Mesodermal cell (in vitro differentiated cells): ENCODE measurements at regions not wholly inside any gene's neighbourhood (a gene's known extent, or its start where the extent isn't known, plus 50 kb on each side); places are given as distances from the start of the nearest gene placed in this dataset.

ENCODE experiments used
- H3K27ac ChIP-seq: 2 replicates; pipeline ENCODE4 v1.7.0; 2013; ENCODE audit warnings: mild to moderate bottlenecking, low read depth, low read length, moderate library complexity; ENCODE audit not compliant: severe bottlenecking
- H3K36me3 ChIP-seq: 2 replicates; pipeline ENCODE4 v1.7.1; 2013; ENCODE audit warnings: mild to moderate bottlenecking, low read length, moderate library complexity; ENCODE audit not compliant: control insufficient read depth, insufficient read depth
- H3K4me1 ChIP-seq: one replicate; pipeline ENCODE4 v1.7.1; 2013; ENCODE audit warnings: mild to moderate bottlenecking, low read length; ENCODE audit not compliant: insufficient read depth, control insufficient read depth, poor library complexity, severe bottlenecking
- H3K4me3 ChIP-seq: 2 replicates; pipeline ENCODE4 v1.7.0; 2013; ENCODE audit warnings: low read length, control low read depth, mild to moderate bottlenecking; ENCODE audit not compliant: insufficient read depth, poor library complexity, severe bottlenecking; ENCODE audit errors: extremely low read depth
- H3K9me3 ChIP-seq: 2 replicates; pipeline ENCODE4 v1.7.1; 2013; ENCODE audit warnings: mild to moderate bottlenecking, low read length, moderate library complexity; ENCODE audit not compliant: control insufficient read depth
- WGBS, 2 experiments: methylation state at CpG; one replicate each; pipeline ENCODE4 v1.1.5; 2013; ENCODE audit warnings: missing lambda C conversion rate in 2 of 2; ENCODE audit not compliant: insufficient coverage in 2 of 2; 5-methylcytosine and 5-hydroxymethylcytosine counted together

DNA sequence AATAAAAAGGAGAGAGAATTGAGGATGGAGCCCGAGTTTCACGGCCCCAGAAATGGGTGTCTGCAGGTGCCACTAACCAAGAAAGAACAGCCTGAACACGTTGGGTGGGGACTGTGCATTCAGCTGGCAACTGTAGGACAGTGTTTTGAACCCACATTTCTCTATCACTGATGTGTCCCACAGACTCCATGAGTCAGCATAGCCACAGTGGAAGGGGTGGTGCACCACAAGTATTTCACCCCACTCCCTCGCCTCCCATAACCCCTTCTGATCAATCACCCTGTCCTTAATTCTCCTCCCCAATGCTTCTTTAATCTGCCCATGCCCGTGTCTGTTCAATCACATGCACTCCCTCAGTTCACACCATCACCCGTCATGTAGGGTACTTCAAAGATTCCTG, 291.5 kb downstream of the ZNF516 start:
- no peaks in the 10 kb centered on the region for H3K36me3 ChIP-seq
- H3K9me3 ChIP-seq: no peaks in the 10 kb centered on the region
- 86 to 91% methylated on average over 5 to 6 of the region's 6 CpGs for WGBS, 2 experiments
- H3K4me1 ChIP-seq: no peaks in the 10 kb centered on the region
- no peak overlapping the region for H3K4me3 ChIP-seq
- H3K27ac ChIP-seq: no peak overlapping the region

DNA sequence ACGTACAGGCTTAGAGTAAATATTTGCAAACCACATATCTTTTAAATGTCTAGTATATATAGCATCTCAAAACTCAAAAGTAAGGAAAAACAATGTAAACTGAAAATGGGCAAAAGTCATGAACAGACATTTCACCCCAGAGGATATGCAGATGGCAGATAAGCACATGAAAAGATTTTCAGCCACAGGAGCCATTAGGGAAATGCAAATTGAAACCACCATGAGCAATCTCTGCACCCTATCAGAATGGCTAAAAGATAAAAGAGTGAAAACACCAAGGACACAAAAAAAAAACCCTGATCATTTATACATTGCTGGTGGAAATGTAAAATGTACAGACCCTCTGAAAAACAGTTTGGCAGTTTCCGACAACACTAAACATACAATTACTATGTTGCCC, 292.7 kb downstream of the ZNF516 start:
- no peaks in the 10 kb centered on the region for H3K36me3 ChIP-seq
- no peaks in the 10 kb centered on the region for H3K9me3 ChIP-seq
- H3K4me3 ChIP-seq: no peak overlapping the region
- no peaks in the 10 kb centered on the region for H3K4me1 ChIP-seq
- no peak overlapping the region for H3K27ac ChIP-seq
- 83 to 86% methylated on average over 1 of the region's 2 CpGs for WGBS, 2 experiments

- no CpG with 5 or more reads among the region's 1 CpG for WGBS, 2 experiments
- H3K36me3 ChIP-seq: no peaks in the 10 kb centered on the region
- H3K4me3 ChIP-seq: no peak overlapping the region
- no peak overlapping the region for H3K27ac ChIP-seq
- H3K4me1 ChIP-seq: no peaks in the 10 kb centered on the region
- H3K9me3 ChIP-seq: no peaks in the 10 kb centered on the region
Measured at GRCh38 chr18:76195601-76196000, 299.4 kb downstream of the ZNF516 start.

DNA sequence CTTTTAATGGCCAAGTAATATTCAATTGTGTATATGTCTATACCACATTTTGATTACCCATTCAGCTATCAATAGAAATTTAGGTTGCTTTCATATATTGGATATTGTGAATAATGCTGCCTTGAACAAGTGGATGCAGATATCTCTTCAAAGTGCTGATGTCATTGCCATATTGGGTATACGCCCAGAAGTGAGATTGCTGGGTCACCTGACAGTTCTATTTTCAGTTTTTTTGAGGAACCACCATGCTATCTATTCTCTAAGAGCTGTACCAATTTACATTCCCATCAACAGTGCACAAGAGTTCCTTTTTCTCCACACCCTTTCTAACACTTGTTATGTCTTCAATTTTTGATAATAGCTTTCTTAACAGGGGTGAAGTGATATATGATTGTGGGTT, 306.9 kb downstream of the ZNF516 start:
- H3K4me1 ChIP-seq: no peaks in the 10 kb centered on the region
- H3K9me3 ChIP-seq: peaks cover 4% of the 10 kb centered on the region
- no peaks in the 10 kb centered on the region for H3K36me3 ChIP-seq
- no peak overlapping the region for H3K4me3 ChIP-seq
- H3K27ac ChIP-seq: no peak overlapping the region
- 80 to 100% methylated on average over 1 of the region's 1 CpG for WGBS, 2 experiments

GRCh38 chr18:76179257-76179656, 315.8 kb downstream of the ZNF516 start:
- WGBS, 2 experiments: 80 to 90% methylated on average over 2 of the region's 2 CpGs
- Histone ChIP-seq H3K36me3 (no peaks in the 10 kb centered on the region), H3K9me3 (no peaks in the 10 kb centered on the region), H3K4me1 (no peaks in the 10 kb centered on the region), H3K4me3 (no peak overlapping the region), H3K27ac (no peak overlapping the region)

GRCh38 chr18:76177160-76177559, 317.9 kb downstream of the ZNF516 start:
- Histone ChIP-seq H3K36me3 (no peaks in the 10 kb centered on the region), H3K4me3 (no peak overlapping the region), H3K27ac (no peak overlapping the region), H3K9me3 (no peaks in the 10 kb centered on the region), H3K4me1 (no peaks in the 10 kb centered on the region)
- WGBS, 2 experiments: no CpG with 5 or more reads among the region's 1 CpG

DNA sequence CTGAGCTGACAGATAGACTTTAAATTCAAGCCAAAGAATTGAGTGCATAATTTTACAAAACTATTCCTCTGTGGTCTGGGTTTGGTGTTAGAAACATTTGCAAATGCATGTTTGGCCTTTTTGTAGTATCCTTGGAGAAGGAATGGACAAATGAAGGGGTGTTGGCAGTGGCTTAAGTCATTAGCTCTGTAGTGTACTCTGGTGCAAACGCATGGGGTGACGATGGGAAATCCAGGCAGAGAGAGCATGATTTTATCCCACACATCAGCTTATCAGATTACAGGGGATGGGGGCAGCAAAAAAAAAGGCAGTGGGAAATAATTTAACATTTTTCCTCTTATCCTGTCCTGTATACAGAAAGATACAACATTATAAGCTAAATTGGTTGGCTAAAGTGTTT, 320.6 kb downstream of the ZNF516 start:
- Histone ChIP-seq H3K4me1 (no peaks in the 10 kb centered on the region), H3K27ac (no peak overlapping the region), H3K4me3 (no peak overlapping the region), H3K9me3 (no peaks in the 10 kb centered on the region), H3K36me3 (no peaks in the 10 kb centered on the region)
- no CpG with 5 or more reads among the region's 2 CpGs for WGBS, 2 experiments

GRCh38 chr18:76169733-76170132, 325.3 kb downstream of the ZNF516 start:
- Histone ChIP-seq H3K36me3 (no peaks in the 10 kb centered on the region), H3K4me3 (no peak overlapping the region), H3K27ac (no peak overlapping the region), H3K4me1 (no peaks in the 10 kb centered on the region), H3K9me3 (no peaks in the 10 kb centered on the region)
- WGBS, 2 experiments: 77 to 80% methylated on average over 2 of the region's 6 CpGs

DNA sequence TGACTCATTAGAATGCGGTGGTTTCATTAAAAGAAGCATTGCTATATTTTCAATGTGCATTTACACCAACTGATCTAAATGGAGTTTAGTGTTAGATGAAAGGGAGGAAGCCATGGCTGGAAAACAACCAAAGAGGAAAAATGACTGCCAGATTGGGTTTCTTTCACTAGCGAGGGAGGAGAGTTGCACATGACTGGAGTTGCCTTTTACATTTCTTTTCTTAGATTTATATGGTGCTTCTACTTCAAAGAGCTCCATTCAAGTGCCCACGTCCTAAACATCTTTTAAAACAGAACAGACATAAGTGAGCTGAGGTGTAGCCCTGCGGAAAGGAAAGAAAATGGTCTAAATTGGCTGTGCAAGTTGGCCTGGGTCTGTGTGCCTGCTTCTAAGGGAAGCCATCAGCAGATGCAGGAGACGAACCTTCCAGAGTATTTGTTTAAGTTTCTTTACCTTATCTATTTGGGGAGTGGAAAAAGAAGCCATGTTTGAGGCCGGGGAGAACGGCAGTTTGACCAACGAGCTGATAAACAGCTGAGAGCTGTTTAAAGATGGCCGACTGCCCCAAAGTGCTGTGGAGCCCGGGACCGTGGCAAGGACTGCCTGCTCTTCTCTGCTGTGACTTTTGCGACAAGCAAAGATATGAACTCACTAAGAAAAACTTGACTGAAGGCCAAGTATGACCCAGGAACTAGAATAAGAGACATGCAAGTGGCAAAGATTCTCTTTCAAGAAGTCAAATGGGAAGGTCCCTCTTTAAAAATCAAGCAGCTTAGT, 327.0 kb downstream of the ZNF516 start:
- 90 to 93% methylated on average over 8 to 9 of the region's 12 CpGs for WGBS, 2 experiments
- no peaks in the 10 kb centered on the region for H3K4me1 ChIP-seq
- no peak overlapping the region for H3K27ac ChIP-seq
- no peaks in the 10 kb centered on the region for H3K9me3 ChIP-seq
- no peaks in the 10 kb centered on the region for H3K36me3 ChIP-seq
- no peak overlapping the region for H3K4me3 ChIP-seq

- no peaks in the 10 kb centered on the region for H3K9me3 ChIP-seq
- H3K27ac ChIP-seq: no peak overlapping the region
- no peaks in the 10 kb centered on the region for H3K36me3 ChIP-seq
- 86 to 88% methylated on average over 3 to 6 of the region's 6 CpGs for WGBS, 2 experiments
- no peaks in the 10 kb centered on the region for H3K4me1 ChIP-seq
- no peak overlapping the region for H3K4me3 ChIP-seq
Measured at GRCh38 chr18:76167410-76167809, 327.6 kb downstream of the ZNF516 start.

GRCh38 chr18:76162886-76163285, 332.2 kb downstream of the ZNF516 start:
- 84 to 92% methylated on average over 2 of the region's 7 CpGs for WGBS, 2 experiments
- Histone ChIP-seq H3K36me3 (no peaks in the 10 kb centered on the region), H3K4me3 (no peak overlapping the region), H3K4me1 (no peaks in the 10 kb centered on the region), H3K9me3 (no peaks in the 10 kb centered on the region), H3K27ac (no peak overlapping the region)
